GM21529 (cell line): ENCODE measurements at regions not wholly inside any gene's neighbourhood (a gene's known extent, or its start where the extent isn't known, plus 50 kb on each side); places are given as distances from the start of the nearest gene placed in this dataset.

Source experiments
- ATAC-seq: cut with Tn5 transposase; IDR thresholded peaks from one replicate; pipeline ENCODE4 v1.9.1; 2021; ENCODE audit not compliant: unreplicated experiment

GRCh38 chr21:27083144-27083543 is 116.3 kb upstream of the ADAMTS5 start:
- ATAC-seq, result no peak

DNA sequence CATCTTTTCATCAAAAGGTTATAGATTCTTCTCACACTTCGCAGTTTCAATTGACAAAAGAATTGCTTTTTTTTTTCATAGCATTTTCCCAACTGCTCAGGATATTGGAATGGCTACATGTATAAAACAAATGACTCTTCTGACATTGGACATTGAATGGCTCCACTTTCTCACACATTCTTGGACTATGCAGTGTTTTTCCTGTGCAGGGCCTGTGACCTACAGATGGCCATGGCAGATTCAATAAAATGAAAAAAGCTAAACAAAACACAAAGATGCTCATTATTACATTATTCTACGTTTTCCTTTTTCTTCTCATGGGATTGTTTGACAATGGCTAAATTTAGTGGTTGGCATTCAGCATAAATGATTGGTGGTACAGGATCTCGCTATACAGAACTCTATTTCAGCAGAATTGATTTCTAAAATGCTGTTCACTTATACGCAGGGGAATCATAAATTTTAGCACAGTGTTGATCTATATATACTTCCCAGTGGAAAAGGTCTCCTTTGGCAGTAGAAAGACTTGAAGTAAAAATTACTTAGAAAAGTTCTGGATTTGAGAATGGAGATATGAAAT is 115.6 kb upstream of the ADAMTS5 start:
- ATAC-seq, result no peak

- no peak for ATAC-seq
Measured at GRCh38 chr21:27079636-27080240, 112.8 kb upstream of the ADAMTS5 start.

GRCh38 chr21:27078915-27079314 is 112.0 kb upstream of the ADAMTS5 start:
- no peak for ATAC-seq

DNA sequence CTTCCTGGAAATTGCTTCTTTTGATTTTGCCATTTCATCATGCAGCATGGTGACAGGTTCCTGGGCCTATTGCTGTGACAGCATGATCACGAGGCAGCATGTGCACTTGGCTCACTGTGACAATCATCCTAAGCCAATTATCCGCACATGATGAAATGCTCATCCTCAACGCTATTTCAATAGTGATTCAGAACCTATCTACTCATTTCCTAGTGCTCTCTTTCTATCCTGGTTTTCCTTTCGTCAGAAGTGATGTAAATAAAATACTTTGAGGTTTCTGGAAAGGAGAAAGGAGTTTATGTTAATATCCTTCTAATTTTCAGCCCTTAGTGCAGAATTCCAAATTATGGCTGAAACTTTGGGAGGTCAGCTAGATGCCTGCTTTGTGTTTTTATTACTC is 110.6 kb upstream of the ADAMTS5 start:
- no peak for ATAC-seq

DNA sequence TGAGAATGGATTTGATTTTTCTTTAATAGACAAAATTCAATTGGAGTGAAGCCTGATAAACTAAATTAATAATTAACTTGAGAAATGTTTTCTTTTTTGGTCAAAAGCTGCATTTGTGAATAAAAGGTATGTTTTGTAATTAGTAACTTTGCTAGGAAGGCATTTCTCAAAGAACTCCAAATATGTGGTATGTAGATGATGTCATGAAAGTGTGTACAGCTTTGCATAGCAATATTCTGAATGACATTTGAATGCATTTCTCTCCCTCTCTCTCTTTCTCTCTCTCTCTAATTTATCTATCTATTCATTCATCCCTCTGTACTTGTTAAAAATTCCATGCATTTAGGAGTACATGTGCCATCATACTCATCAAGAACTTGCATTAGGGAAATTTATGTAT is 109.1 kb upstream of the ADAMTS5 start:
- ATAC-seq, result no peak

GRCh38 chr21:27070861-27071670 is 104.2 kb upstream of the ADAMTS5 start:
- ATAC-seq, result no peak

DNA sequence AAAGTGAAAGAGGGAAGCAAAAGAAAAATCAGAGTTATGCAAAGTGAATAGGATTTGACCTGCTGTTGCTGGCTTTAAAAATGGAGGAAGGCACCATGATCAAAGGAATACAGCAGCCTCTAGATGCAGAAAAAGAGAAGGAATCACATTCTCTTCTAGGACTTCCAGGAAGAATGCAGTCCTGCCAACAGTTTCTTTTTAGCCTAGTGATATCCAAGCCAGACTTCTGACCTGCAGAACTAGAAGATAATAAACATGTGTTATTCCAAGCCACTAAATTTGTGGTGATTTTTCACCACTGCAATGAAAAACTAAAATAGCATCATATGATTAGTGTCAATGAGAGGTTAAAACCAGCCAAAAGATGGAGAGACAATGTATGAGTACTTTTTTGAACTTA is 101.9 kb upstream of the ADAMTS5 start:
- no peak for ATAC-seq

DNA sequence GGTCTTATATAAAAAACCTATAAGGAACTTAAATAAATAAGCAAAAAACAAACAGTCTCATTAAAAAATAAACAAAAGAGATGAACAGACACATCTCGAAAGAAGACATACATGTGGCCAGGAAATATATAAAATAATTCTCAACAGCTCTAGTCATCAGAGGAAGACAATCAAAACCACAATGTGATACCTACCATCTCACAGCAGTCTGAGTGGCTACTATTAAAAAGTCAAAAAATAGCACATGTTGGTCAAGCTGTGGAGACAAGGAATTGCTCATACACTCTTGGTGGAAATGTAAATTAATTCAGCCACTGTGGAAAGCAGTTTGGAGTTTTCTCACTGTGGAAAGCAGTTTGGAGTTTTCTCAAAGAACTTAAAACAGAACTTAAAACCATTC is 100.3 kb upstream of the ADAMTS5 start:
- no peak for ATAC-seq

DNA sequence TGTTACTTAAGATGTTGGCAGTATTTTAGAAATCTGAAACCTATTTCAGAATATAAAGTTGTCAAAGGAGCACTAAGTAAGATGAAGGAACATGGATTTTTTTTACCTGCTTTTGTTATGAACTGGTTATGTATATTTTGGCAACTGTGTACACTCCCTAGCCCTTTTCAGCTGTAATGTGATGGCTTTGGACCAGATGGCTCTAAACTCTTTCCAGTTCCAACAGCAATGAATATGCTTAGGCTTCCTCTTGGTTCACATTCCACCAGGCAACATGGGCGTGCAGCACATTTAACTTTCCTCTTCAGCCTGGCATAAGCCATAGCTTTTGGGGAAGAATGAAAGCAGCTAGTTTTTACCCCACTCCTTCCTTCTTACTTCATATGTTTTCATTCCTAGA is 95.6 kb upstream of the ADAMTS5 start:
- ATAC-seq, result no peak

- no peak for ATAC-seq
Measured at GRCh38 chr21:27061770-27062169, 94.9 kb upstream of the ADAMTS5 start.

DNA sequence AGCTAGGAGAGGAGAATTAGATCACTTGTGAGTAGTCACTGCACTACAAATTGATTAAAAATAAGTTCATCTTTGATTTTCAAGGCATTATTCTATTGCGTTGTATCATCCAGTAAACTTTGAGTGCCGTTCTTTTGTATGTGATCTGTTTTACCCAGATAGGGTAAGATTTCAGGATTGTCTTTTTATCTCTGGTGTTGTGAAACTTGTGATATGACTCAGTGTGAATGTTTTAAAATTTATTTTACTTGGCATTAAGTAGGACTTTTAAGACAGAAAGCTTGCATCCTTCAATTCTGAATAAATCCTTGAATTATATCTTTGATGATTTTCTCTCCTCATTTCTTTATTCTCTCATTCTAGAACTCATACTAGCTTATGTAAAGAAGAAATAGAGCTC is 93.3 kb upstream of the ADAMTS5 start:
- no peak for ATAC-seq

DNA sequence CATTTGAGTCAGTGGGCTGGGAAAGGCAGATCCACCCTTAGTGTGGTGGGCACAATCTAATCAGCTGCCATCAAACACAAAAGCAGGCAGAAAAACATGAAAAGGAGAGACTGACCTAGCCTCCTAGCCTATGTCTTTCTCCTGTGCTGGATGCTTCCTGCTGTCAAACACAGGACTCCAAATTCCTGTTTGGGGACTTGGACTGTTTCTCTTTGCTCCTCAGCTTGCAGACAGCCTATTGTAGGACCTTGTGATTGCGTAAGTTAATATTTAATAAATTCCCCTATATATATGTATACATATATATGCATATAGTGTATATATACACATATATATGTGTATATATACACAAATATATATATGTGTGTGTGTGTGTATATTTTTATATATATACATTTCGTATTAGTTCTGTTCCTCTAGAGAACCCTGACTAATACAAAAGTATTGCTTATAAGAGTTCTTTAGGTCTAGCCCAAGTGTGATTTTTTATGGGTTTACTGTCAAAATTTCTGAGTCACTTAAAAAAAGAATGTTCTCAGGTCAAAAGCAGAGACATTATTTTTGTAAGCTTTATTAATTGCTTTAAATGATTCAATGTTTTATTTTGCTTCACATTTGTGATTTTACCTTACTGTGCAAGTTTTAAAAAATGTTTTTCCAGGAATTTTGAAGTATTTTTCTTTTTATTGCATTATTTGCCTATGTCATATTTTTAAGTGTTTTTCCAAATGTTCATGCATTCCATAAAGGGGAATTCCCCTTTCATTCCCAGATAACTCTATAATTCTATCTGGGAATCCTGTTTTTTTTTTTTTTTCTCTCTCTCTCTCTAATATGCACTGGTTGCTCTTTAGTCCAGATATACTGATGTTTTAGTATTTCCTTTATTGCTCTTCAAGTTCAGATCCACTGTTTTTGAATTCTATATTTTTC is 92.1 kb upstream of the ADAMTS5 start:
- no peak for ATAC-seq

GRCh38 chr21:27057997-27058396 is 91.1 kb upstream of the ADAMTS5 start:
- no peak for ATAC-seq

GRCh38 chr21:27047658-27048314 is 80.9 kb upstream of the ADAMTS5 start:
- ATAC-seq, result no peak

- ATAC-seq, result no peak
Measured at GRCh38 chr21:27047283-27047657, 80.4 kb upstream of the ADAMTS5 start.

- no peak for ATAC-seq
Measured at GRCh38 chr21:27045281-27045985, 78.5 kb upstream of the ADAMTS5 start.

GRCh38 chr21:27043377-27043776 is 76.5 kb upstream of the ADAMTS5 start:
- ATAC-seq, result no peak

GRCh38 chr21:27040738-27041469 is 74.0 kb upstream of the ADAMTS5 start:
- ATAC-seq, result no peak
